Panc1 (cell line): ENCODE measurements at regions not wholly inside any gene's neighbourhood (a gene's known extent, or its start where the extent isn't known, plus 50 kb on each side); places are given as distances from the start of the nearest gene placed in this dataset.

ENCODE experiments used
- REST ChIP-seq, 2 experiments: IDR thresholded peaks; 2 replicates each; pipeline ENCODE4 v1.6.1; 2011 to 2012; ENCODE audit warnings: low read depth in 2 of 2, control low read depth in 1 of 2, low read length in 1 of 2, mild to moderate bottlenecking in 1 of 2, moderate library complexity in 1 of 2; ENCODE audit not compliant: insufficient read depth in 1 of 2
- TF ChIP-seq, protein P1 (sequence below): fragments of 450-650 bp; IDR thresholded peaks from 2 replicates; pipeline ENCODE4 v1.5.1; 2017; ENCODE audit warnings: mild to moderate bottlenecking

- TF ChIP-seq, protein P1, sequence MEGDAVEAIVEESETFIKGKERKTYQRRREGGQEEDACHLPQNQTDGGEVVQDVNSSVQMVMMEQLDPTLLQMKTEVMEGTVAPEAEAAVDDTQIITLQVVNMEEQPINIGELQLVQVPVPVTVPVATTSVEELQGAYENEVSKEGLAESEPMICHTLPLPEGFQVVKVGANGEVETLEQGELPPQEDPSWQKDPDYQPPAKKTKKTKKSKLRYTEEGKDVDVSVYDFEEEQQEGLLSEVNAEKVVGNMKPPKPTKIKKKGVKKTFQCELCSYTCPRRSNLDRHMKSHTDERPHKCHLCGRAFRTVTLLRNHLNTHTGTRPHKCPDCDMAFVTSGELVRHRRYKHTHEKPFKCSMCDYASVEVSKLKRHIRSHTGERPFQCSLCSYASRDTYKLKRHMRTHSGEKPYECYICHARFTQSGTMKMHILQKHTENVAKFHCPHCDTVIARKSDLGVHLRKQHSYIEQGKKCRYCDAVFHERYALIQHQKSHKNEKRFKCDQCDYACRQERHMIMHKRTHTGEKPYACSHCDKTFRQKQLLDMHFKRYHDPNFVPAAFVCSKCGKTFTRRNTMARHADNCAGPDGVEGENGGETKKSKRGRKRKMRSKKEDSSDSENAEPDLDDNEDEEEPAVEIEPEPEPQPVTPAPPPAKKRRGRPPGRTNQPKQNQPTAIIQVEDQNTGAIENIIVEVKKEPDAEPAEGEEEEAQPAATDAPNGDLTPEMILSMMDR = no peak
- TF ChIP-seq REST (IDR thresholded peaks at IDR 0.05; ENCODE audit: insufficient read depth in 1 of 2, low read depth in 2 of 2, low read length in 1 of 2) = no peak
Measured at GRCh38 chr13:89568276-89568675, 1779.2 kb upstream of the MIR17HG start.
